GM03348 (cell line): ENCODE measurements at regions not wholly inside any gene's neighbourhood (a gene's known extent, or its start where the extent isn't known, plus 50 kb on each side); places are given as distances from the start of the nearest gene placed in this dataset.
A peak's percentile ranks its signal among the peaks of the same experiment; 100 is the strongest.

ENCODE experiments used
- DNase-seq: peaks from one replicate; pipeline ENCODE4 v3.0.0; 2012; ENCODE audit warnings: low spot score

GRCh38 chr13:84297251-84297650, 415.0 kb upstream of the SLITRK1 start:
- DNase-seq: no peak

GRCh38 chr13:84296401-84296800, 414.1 kb upstream of the SLITRK1 start:
- no peak for DNase-seq

GRCh38 chr13:84294576-84294975, 412.3 kb upstream of the SLITRK1 start:
- DNase-seq: no peak

- DNase-seq: no peak
These were observed 408.1 kb upstream of the SLITRK1 start for GRCh38 chr13:84290386-84290785.

- DNase-seq: no peak
These were observed 396.9 kb upstream of the SLITRK1 start for GRCh38 chr13:84279166-84279565.

- DNase-seq: no peak
These were observed 390.7 kb upstream of the SLITRK1 start for GRCh38 chr13:84272877-84273562.

GRCh38 chr13:84265257-84265764, 383.0 kb upstream of the SLITRK1 start:
- no peak for DNase-seq

- DNase-seq: no peak
These were observed 381.2 kb upstream of the SLITRK1 start for GRCh38 chr13:84263354-84264069.

GRCh38 chr13:84255226-84255797, 373.0 kb upstream of the SLITRK1 start:
- DNase-seq: no peak

- DNase-seq: no peak
These were observed 367.2 kb upstream of the SLITRK1 start for GRCh38 chr13:84249463-84249862.

- DNase-seq: no peak
These were observed 361.1 kb upstream of the SLITRK1 start for GRCh38 chr13:84243340-84243739.

GRCh38 chr13:84239032-84239431, 356.8 kb upstream of the SLITRK1 start:
- no peak for DNase-seq

- no peak for DNase-seq
These were observed 356.1 kb upstream of the SLITRK1 start for GRCh38 chr13:84238381-84238780.

GRCh38 chr13:84237143-84237542, 354.9 kb upstream of the SLITRK1 start:
- DNase-seq: no peak

GRCh38 chr13:84234416-84234815, 352.1 kb upstream of the SLITRK1 start:
- DNase-seq: no peak

- DNase-seq: no peak
These were observed 348.3 kb upstream of the SLITRK1 start for GRCh38 chr13:84230568-84230967.

GRCh38 chr13:84211048-84211447, 328.8 kb upstream of the SLITRK1 start:
- DNase-seq: no peak

GRCh38 chr13:84208246-84208910, 326.1 kb upstream of the SLITRK1 start:
- no peak for DNase-seq

GRCh38 chr13:84207509-84207908, 325.2 kb upstream of the SLITRK1 start:
- DNase-seq: no peak

GRCh38 chr13:84200971-84201370, 318.7 kb upstream of the SLITRK1 start:
- no peak for DNase-seq

GRCh38 chr13:84192125-84192524, 309.9 kb upstream of the SLITRK1 start:
- peak; percentile 72 for DNase-seq

- no peak for DNase-seq
These were observed 308.9 kb upstream of the SLITRK1 start for GRCh38 chr13:84191139-84191538.

GRCh38 chr13:84187626-84188025, 305.4 kb upstream of the SLITRK1 start:
- no peak for DNase-seq
